DMS 273 (cell line): ENCODE measurements at regions not wholly inside any gene's neighbourhood (a gene's known extent, or its start where the extent isn't known, plus 50 kb on each side); places are given as distances from the start of the nearest gene placed in this dataset.
"Not testable (repeated sequence)": the region's sequence is repeated elsewhere in the genome, so short reads cannot be mapped to it uniquely, and the experiment has no call there.

Experiments
- DNase-seq: peaks from one replicate; lab custom pipeline; 2025; ENCODE audit not compliant: unreplicated experiment; lab: John Stamatoyannopoulos, UW

DNA sequence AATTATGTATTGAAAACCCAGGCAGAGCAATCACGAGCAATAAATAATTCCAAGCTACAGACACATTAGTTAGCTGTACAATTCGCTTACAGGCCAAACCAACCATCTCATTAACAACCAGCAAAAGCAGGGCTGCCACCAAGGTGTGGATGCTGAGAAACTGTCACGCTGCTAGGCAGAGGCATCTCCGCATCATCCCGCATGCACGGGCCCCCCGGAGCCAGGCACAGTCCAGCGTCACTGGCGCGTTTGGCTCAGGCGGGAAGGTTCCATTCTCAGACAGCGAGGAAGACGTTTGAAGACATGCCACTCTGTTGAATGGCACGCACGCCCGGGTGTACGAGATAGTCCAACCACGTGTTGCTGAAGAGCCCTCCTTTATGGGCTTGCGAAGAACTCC, 184.0 kb downstream of the OLFM1 start:
- DNase-seq = no peak

DNA sequence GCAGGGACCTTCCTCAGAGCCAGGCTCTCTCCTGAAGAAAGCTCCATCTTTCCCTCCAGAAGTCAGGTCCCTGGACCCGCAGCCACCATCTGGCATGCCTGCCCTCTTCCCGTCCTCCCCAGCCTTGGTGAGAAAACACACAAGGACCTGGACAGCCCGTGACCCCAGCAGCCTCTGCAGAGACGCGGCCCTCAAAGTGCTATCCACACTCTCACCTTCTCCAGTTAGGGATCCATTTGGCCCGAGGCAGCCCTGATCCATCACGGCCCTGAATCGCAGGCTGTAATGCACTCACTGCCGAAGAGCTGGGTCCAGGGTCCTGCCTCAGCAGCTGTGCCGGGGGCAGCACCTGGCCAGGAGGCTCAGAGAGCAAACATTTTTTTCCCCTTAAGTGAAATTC, 185.1 kb downstream of the OLFM1 start:
- DNase-seq = no peak

DNA sequence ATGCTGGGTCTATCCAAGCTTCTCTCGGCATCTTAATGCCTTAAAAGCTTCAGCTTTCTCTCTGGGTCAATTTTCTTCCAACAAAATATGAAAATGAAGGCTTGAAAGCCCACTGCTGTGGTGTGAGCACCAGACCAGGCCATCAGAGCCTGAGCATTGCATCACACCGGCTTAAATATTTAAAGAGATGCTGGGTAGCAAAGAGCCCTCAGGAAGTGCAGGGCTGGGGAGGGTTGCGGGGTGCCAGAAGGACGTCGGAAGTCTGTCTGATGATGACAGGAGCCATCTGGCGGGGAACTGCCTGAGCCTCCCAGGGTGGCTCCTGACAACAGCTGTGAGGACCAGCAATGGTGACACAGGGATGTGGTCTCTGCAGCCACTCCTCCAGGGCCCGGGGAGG, 185.5 kb downstream of the OLFM1 start:
- peak; percentile 71 for DNase-seq

DNA sequence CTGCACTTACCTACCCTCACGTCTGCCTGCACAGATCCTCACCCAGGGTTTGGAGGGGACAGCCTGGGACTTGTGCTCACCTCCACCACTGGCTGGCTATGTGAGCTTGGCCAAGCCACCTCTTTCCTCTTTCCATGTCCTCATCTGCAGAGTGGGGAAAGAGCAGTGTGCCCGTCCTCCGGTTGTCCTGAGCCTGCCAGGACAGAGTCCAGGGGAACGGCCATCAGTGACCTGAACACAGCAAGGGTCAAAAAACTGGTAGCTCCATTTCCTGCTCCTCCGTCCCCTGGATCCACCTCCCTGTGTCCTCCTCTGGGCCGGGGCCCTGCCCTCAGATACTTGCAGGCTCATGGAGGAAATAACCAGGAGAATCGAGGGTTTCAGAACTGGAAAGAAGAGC, 187.7 kb downstream of the OLFM1 start:
- no peak for DNase-seq

DNA sequence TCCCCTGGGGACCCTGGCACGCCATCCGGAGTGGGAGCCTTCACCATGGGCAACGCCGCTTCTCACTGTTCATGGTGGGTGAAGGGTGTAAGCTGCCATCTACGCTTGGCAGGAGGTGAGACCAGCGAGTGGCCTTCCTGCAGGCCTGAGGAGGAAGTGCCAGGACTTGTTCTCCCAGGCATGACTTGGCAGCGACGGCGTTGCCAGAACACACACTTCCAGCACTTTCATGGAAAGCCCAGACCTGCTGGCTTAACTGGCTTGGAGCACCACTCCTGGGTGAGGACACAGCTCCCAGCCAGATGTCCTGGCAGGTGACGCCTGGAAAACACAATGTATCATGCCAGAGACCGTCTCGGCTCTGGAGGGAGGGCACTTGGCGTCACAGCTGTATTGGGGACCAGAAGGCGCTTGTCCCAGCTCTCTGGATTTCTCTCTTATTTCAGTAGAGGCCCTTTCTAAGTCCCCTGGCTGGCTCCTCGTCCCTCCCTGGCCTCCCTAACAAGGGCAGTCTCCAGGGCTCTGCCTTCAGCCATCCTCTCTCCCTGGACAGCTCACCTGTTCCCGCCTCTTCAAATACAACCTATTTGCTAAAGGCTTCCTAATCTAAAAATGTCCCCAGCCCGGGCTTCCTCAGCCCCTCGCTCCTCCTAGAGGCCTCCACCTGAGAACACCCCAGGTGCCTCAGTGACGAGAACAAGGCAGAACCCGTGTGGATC, 188.3 kb downstream of the OLFM1 start:
- DNase-seq = peak; percentile 56

DNA sequence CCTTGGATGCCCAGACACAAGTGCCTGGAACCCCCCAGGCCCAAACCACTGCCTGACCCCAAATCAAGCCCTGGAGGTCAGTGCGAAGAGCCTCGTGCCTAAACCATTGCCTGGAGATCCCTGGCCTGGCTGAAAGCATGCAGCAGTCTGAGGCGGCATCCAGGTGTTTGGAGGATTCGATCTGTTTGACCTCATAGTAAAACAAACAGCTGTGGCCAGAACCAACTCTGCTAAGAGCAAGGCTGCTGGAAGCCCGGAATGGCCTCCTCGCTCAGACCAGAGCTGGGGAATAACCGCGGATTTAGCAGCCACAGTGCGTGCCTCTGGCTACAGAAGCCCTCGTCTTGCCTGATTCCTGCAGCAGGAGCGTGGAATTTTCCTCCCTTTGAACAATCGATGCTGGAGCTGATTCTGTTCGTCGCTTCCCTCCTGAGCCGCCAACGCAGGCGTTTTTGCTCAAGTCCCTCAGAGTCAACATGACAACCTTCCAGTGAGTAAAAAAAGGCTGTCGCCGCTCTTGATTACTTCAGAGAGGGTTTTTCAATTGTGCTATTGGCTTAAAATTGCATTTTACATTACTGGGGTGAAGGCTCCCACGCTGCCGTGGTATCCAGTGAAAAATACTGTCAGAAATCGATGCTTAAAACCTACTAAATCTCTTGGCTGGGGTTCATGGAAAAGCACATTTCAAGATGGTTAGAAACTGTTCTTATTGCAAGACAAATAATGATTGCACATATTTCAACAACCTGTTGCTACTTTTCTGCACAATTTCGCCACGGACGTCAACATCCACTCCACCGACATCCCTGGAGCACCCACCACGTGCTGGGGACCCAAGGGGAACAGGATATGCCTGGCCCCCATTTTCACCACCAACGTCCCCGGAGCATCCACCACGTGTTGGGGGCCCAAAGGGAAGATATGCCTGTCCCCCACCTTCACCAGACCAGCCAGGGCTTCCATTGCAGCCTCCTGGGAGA, 190.0 kb downstream of the OLFM1 start:
- DNase-seq = no peak

DNA sequence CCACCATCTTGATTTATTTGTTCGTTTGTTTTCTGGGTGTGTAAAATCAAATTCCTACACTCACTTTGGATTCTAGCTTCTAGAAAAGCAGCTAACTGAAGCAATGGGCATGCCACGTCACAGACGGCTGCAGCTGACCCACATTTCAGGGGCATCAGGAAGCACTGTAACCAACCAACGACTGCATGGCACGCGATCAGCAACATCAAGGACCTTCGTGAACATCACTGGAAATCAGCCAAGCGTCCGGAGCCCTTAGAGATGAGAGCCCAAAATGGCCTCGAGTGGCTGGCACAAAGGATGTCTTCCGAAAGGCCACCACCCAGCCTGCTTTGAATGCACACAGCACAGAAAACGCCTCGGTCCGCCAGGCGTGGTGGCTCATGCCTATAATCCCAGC, 191.1 kb downstream of the OLFM1 start:
- no peak for DNase-seq

DNA sequence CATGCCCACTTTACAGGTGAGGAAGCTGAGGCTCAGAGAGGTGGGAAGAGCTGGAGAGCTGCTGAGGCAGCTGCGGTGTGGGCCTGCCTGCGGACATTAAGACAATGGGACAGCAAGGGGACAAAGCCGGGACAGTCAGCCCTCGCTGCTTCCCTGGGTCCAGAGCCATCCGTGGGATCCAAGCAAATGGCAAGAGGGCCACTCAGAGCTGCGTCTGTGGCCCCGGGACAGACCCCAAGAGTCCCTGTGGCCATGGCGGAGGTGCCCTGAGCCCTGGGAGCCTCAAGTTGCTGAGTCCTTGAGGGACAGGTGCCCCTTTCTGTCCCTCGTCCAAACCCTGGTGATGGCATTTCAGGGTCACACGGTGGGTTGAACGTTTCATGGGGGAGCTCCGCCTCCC, 191.9 kb downstream of the OLFM1 start:
- DNase-seq = no peak

DNA sequence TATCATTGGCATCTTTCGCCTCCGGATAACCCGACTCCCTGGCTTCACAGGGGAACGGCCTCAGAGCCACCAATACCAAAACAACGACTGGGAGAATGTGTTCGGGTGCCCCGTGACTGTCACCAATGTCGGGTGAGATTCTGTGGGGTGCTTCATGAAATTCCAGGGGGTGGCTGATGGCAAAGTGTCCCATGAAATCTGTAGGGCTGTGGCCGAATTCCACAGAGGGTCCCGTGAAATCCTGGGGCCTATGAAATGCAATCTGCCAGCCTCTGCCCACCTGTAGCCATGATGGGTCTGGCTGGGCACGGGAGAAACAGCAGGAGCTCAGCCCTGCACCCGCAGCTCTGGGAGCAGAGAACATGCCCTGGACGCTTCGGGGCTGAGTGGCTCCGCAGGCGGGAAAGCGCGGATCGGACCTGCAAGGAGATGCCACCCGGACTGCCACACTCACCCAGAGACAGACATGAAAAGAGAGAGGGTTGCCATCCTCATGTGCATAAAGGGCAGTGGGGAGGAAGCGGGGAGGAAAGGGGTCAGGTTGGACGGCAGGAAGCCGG, 192.4 kb downstream of the OLFM1 start:
- DNase-seq = no peak

DNA sequence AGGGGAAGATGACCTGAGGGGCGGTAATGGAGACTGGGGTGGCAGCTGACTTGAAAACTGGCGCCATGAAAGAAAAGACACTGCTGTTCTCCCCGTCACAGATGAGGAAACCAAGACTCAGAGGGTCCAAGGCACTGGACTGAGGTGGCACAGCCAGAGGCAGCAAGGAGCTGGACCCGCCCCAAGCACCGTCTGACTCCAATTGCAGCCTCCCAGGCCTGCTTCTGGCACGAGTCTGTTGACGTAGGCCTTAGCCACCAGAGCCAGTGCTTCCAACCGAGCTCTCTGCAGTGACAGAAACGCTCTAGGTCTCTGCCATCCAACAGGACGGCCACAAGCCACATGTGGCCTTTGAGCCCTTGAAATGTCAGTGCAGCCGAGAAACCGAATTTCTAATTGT, 193.2 kb downstream of the OLFM1 start:
- DNase-seq = no peak

DNA sequence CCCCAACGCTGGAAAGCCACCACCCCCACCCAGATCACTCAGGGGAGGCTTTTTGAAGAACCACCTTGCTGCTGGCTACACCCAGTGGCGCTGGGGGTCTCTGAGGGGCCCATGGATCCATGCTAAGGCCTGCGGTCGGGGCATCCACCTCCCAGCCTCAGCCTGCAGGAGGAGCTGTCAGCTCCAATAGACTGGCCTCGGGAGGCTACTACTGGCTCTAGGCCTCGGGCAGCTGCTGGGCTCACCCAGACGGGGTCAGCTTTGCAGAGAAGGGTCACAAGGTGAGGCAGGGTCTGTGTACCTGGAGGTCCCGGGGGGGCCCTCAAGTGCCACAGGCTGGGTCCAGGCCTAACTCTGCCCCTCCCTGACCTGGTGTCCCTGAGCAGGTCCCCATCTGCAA, 193.7 kb downstream of the OLFM1 start:
- DNase-seq = no peak

DNA sequence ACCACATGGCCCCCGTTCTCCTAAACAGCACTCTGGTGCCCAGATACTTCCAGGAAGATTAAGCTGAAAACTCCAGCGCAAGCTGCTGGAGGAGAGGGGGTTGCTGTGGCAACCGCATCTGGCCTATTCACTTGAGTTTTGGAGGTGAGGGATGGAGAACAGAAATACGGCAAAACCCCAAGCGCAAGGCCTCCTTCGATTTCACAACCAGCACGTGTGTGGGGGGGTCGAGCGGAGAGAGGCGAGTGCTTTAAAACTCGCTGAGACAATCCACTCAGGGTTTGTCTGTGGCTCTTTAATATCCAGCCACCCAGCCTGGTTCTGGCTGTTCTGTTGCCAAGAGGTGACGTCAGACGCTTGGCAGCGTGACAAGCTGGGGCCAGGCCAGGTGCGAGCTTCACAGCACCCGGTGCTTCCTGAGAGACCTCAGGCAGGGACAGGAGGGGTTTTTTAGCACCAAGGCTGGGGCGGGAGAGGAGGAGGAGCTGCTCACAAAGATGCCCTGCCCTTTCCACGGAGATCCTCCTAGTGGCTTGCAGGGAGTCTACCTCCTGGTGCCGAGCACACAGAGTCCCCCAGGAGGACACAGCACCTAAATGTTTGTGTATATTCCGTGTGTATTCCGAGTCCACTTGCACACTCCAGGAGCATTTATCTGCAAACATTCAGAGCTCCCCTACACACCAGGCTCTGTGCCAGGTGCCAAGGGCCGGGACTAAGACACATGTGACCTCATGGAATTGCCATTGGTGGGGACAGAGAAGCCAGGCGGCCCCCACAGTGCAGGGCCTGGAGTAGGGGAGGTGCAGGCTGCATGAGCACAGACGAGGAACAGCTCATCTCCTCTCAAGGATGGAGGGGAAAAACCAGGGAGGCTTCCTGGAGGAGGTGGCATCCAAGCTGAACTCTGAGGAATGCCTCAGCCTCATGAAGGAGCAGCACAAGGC, 194.6 kb downstream of the OLFM1 start:
- DNase-seq = peak; percentile 92

DNA sequence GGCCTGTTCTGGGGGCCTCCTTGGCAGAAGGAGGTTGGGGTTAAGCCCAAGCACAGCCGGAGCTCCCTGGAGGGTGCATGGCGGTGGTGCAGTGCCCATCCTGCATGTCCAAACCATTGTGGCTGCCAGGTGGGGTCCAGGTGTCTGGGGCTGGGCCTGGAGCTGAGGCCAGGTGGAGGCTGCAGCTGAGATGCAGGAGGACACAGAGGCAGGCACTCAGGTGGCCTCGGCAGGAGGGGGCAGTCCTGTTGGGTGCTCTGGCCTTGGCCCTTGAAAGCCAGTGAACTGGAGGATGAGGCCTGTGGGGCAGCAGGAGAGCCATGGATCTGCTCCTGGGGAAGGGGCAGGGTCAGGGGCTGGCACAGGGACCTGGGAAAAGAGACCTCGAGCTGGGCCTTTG, 195.3 kb downstream of the OLFM1 start:
- no peak for DNase-seq

DNA sequence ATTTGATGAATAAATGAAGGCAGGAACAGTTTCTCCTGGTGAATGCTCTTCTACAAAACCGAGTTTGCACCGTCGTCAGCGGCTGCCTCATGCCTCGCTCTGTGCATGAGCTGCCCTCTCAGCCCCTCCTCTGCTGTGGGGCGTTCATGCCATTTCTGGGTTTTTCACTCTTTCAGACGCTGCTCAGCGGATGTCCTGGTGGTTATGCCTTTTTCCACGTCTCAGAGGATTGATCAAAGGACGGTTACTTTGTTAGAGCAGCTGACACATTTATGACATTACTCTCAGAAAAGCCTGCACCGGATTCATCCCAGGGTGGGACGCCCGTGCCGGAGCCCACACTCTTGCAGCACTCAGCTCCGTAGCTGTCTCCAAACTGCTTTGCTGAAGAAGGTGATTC, 195.9 kb upstream of the PPP1R26 start:
- no peak for DNase-seq

DNA sequence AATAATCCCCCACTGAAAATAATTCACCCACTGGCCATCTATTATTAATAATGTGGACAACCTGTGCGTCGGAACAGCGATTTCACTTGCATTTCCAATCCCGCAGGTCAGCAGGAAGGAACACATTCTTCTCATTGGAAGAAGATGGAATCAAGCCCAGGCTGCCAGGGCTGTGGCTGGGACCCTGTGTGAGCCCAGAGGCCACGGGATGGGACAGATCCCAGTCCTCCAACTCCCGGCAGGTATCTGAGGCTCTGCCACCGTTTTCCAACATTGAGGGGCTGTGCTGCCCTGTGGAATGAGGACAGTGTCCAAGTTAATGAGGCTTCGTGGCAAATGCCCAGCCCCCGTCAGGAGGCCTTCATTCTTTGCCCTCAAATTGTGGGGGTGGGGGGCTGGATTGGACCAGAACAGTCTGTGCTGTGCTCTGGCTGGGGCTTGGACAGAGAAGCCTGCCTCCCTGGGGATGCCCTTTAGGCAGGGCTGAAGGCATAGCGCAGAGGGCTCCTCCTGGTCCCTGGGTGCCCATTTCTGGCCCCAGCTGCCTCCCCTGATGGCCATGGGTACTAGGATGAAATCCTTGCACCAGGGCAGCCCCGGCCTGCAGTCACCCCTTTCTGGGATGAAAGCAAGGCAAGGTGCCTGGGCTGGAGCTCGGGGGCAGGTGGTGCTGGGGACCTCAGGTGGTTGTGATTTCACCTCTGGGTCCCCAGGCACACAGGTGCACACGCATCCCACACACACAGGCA, 195.0 kb upstream of the PPP1R26 start:
- DNase-seq = no peak

DNA sequence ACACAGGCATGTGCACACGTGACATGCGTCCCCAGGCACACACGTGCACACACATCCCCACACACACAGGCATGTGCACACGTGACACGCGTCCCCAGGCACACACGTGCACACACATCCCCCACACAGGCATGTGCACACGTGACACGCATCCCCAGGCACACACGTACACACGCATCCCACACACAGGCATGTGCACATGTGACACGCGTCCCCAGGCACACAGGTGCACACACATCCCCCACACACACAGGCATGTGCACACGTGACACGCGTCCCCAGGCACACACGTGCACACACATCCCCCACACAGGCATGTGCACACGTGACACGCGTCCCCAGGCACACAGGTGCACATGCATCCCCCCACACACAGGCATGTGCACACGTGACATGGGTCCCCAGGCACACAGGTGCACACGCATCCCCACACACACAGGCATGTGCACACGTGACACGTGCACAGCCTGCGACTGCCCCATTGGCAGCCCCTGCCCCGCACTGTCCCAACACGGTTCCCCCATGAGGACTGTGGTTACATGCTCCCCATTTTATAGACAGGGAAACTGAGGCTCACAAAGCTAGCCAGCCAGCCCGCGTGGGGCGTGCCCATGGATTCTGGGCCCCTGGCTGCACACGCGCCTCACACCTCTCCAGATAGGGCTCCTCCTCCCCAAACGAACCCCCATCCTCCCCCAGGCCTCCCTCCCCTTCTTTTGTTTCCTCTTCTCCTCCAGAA, 193.2 kb upstream of the PPP1R26 start:
- DNase-seq = not testable (repeated sequence)

DNA sequence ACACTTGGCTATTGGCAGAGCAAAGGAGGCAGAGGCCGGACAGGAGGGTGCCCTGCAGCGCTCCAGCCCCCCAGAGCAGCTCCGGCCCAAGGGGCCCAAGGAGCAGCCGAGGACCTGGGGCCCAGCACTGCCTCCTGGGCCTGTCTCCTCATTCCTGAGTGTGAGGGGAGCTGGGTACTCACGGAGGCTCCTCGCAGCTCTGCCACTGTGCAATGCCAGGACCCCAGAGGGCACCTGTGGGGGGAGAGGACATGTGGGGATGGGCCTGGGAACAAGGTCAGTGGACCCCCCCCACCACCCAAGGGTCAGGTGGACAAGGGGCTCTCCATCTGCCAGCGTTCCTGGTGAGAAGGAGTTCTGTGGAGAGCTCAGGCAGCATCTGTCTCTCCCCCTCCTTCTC, 192.6 kb upstream of the PPP1R26 start:
- DNase-seq = no peak

DNA sequence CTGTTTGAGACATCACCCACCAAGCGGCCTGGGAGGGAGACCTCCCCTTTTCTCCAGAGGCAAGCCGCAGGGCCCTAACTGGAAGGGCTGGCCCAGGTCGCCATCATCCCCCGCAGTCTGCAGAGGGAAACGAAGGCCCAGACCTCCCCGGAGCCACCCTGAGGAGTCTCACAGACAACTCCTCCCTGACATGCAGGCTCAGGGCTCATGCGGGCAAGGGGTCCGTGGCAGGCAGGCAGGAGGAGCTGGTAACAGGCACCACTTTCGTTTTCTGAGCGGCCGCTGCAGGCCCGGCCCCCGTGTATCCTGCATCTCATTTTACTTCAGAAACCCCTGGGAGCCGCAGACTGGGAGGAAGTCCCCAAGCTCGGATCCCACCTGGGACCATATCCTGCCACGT, 192.0 kb upstream of the PPP1R26 start:
- no peak for DNase-seq

DNA sequence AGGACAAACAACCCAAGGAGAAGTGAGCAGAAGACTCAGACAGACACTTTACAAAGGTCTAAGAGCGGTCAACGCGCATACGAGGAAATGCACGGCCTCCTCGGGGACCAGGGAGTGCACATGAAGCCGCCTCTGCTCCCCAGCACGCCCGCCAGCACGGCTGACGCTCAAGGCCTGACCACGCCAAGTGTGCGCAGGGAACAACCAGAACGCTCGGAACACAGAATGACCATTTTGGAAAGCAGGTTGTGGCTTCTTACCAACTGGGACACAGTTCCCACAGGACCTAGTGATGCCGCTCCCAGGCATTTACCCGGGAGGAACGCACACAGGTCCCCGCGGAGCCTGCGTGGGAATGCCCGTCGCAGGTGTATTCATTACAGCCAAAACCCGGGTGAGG, 191.5 kb upstream of the PPP1R26 start:
- DNase-seq = no peak
